Epithelial cell of proximal tubule (primary cell): ENCODE measurements at regions not wholly inside any gene's neighbourhood (a gene's known extent, or its start where the extent isn't known, plus 50 kb on each side); places are given as distances from the start of the nearest gene placed in this dataset.
"Not testable (repeated sequence)": the region's sequence is repeated elsewhere in the genome, so short reads cannot be mapped to it uniquely, and the experiment has no call there.

Source experiments
- DNase-seq: peaks from one replicate; pipeline ENCODE4 v3.0.0-alpha.2; 2011; ENCODE audit warnings: low read depth
- H3K4me3 ChIP-seq: 2 replicates; pipeline ENCODE4 v1.5.1; 2011; ENCODE audit warnings: low read depth, mild to moderate bottlenecking, low read length
- TF ChIP-seq, protein P1 (sequence below): conservative IDR thresholded peaks from 2 replicates; pipeline ENCODE4 v1.5.1; 2012; ENCODE audit warnings: low read depth, mild to moderate bottlenecking, low read length

- no peak overlapping the region for H3K4me3 ChIP-seq
- TF ChIP-seq, protein P1, sequence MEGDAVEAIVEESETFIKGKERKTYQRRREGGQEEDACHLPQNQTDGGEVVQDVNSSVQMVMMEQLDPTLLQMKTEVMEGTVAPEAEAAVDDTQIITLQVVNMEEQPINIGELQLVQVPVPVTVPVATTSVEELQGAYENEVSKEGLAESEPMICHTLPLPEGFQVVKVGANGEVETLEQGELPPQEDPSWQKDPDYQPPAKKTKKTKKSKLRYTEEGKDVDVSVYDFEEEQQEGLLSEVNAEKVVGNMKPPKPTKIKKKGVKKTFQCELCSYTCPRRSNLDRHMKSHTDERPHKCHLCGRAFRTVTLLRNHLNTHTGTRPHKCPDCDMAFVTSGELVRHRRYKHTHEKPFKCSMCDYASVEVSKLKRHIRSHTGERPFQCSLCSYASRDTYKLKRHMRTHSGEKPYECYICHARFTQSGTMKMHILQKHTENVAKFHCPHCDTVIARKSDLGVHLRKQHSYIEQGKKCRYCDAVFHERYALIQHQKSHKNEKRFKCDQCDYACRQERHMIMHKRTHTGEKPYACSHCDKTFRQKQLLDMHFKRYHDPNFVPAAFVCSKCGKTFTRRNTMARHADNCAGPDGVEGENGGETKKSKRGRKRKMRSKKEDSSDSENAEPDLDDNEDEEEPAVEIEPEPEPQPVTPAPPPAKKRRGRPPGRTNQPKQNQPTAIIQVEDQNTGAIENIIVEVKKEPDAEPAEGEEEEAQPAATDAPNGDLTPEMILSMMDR, result no peak
- no peak for DNase-seq
Measured at GRCh38 chr15:88994286-88994685, 81.1 kb upstream of the MFGE8 start.

DNA sequence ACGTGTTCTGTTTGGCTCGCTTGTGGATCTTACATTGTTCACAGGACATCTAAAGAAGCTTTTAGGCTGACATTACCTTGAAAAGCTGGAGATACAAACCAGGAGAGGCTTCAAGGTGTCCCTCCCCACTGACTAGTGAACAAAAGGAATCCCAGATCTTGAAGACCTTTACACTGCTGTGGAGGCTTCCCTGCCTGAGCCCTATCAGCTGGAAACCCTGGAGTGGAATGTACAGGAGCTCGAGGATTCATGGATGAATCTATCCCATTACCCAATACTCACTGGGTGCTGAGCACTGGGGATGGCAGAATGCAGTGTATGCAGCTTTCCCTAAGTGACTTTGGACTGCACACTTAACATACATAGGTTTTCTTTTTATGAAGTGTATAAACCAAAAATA, 82.3 kb upstream of the MFGE8 start:
- TF ChIP-seq, protein P1, result no peak

DNA sequence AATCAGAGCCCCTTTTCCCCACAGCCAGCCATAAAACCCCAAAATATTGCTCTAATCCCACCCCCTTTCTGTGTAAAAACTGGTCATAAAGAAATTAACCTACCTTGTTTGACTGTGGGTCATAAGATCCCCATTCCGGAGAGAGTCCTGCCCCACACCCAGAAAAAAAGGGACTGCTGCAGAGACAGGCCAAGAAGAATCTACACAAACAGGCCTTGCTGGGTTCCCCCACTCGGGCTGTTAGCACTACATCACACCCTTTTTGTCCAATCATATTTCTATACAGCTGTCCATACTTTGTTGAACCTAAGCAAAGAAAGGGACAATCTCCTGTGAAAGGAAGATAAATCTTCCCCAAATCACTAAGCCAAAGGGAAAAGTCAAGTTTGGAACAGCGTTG, 84.4 kb upstream of the MFGE8 start:
- no peak for DNase-seq
- H3K4me3 ChIP-seq, result no peak overlapping the region
- TF ChIP-seq, protein P1, result no peak

More for the DNA sequence above, 82.3 kb upstream of the MFGE8 start:
- H3K4me3 ChIP-seq, result no peak overlapping the region
- DNase-seq, result no peak

GRCh38 chr15:88998980-88999713, 86.0 kb upstream of the MFGE8 start:
- DNase-seq, result no peak
- H3K4me3 ChIP-seq, result no peak overlapping the region
- TF ChIP-seq, protein P1, result no peak

GRCh38 chr15:89001708-89002275, 86.5 kb upstream of the ABHD2 start:
- not testable (repeated sequence) for H3K4me3 ChIP-seq, DNase-seq

- H3K4me3 ChIP-seq, result no peak overlapping the region
- DNase-seq, result no peak
- TF ChIP-seq, protein P1, result no peak
Measured at GRCh38 chr15:89002281-89002761, 85.9 kb upstream of the ABHD2 start.

DNA sequence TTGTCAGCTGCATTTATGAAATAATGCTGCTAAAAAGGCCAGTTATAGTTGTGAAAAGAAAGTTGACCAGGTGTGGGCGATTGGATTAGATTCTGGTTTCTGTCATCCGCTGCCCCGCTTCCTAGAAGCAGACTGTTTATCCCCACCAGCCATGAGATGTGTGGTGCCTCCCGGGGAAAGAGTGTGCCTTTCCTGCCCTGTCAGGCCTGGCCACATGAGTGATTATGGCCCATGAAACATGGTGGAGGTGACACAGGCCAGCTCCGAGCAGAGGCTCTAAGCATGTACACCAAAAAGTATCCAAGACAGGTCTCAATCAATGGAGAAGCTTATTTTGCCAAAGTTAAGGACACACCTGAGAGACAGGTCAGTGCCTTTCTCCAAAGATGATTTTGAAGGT, 85.4 kb upstream of the ABHD2 start:
- TF ChIP-seq, protein P1, result no peak
- H3K4me3 ChIP-seq, result no peak overlapping the region
- no peak for DNase-seq
